BJ (cell line): ENCODE measurements at regions not wholly inside any gene's neighbourhood (a gene's known extent, or its start where the extent isn't known, plus 50 kb on each side); places are given as distances from the start of the nearest gene placed in this dataset.

Source experiments
- CTCF ChIA-PET: fragments of 350-600 bp; formaldehyde crosslinking; extraction: SDS; loops from one replicate; lab custom pipeline; 2021; ENCODE audit warnings: antibody characterized with exemption, inconsistent platforms; lab: Yijun Ruan, JAX
- POLR2A ChIA-PET: fragments of 300-600 bp; sonication (Branson Sonifier 250); formaldehyde crosslinking; extraction: SDS; loops from one replicate; lab custom pipeline; 2021; ENCODE audit warnings: antibody characterized with exemption; lab: Charles Lee
- DNase-seq: peaks from one replicate; pipeline ENCODE4 v3.0.0-alpha.2; 2011; ENCODE audit warnings: low read depth
- H3K27me3 ChIP-seq: 2 replicates; pipeline ENCODE4 v1.6.0; 2011; ENCODE audit warnings: low read length; ENCODE audit not compliant: control insufficient read depth, insufficient read depth
- H3K36me3 ChIP-seq: 2 replicates; pipeline ENCODE4 v1.5.1; 2011; ENCODE audit warnings: low read length; ENCODE audit not compliant: control insufficient read depth, insufficient read depth
- H3K4me3 ChIP-seq: 2 replicates; pipeline ENCODE4 v1.5.1; 2011; ENCODE audit warnings: low read depth, mild to moderate bottlenecking, control low read depth, low read length
- TF ChIP-seq, protein P1 (sequence below): IDR thresholded peaks from 2 replicates; pipeline ENCODE4 v1.5.1; 2011; ENCODE audit warnings: low read depth, mild to moderate bottlenecking, control low read depth, inconsistent platforms, low read length, moderate library complexity; ENCODE audit not compliant: insufficient read depth

DNA sequence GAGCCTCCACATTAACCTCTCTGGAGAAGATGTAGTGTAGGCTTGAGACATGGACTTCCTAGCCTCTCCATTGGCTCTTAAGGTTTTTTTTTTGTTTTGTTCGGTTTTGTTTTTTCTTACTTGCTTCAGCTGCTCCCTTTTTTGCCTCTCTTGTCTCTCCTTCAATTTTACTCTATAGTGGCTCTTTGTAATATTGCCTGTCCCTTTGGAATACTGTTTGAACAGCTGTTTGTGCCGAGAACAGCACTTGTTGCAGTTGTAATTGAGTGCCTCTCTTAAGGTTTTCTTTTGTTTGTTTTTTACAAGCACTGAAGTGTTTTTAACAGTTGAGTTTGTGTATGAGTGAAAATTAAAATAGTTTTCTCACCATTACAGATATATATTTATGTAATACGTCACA is 567.7 kb downstream of the LRFN5 start:
- ChIA-PET CTCF (no interaction called here), POLR2A (no interaction called here)
- Histone ChIP-seq H3K36me3 (no peaks in the 10 kb centered on the region), H3K4me3 (no peak overlapping the region), H3K27me3 (no peaks in the 10 kb centered on the region)
- TF ChIP-seq, protein P1, sequence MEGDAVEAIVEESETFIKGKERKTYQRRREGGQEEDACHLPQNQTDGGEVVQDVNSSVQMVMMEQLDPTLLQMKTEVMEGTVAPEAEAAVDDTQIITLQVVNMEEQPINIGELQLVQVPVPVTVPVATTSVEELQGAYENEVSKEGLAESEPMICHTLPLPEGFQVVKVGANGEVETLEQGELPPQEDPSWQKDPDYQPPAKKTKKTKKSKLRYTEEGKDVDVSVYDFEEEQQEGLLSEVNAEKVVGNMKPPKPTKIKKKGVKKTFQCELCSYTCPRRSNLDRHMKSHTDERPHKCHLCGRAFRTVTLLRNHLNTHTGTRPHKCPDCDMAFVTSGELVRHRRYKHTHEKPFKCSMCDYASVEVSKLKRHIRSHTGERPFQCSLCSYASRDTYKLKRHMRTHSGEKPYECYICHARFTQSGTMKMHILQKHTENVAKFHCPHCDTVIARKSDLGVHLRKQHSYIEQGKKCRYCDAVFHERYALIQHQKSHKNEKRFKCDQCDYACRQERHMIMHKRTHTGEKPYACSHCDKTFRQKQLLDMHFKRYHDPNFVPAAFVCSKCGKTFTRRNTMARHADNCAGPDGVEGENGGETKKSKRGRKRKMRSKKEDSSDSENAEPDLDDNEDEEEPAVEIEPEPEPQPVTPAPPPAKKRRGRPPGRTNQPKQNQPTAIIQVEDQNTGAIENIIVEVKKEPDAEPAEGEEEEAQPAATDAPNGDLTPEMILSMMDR, result no peak
- DNase-seq, result no peak

DNA sequence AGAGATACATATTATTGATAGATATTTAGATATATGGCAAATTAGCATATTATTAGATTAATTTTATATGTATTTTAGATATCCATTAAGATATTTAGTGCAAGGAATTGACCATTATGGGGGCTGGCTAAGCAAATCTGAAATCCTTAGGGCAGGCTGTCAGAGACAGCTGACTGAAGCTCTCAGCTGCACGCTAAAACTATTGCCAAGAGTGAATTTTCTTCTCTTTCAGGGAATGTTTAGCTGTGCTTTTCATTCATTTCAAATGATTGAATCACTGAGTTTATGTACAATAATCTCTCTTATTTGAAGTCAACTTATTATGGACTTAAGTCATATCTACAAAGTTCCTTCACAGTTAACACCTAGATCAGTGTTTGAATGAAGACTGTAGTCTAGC is 566.5 kb downstream of the LRFN5 start:
- Histone ChIP-seq H3K36me3 (no peaks in the 10 kb centered on the region), H3K4me3 (no peak overlapping the region), H3K27me3 (no peaks in the 10 kb centered on the region)
- TF ChIP-seq, protein P1, result no peak
- no peak for DNase-seq
- ChIA-PET CTCF (no interaction called here), POLR2A (no interaction called here)

DNA sequence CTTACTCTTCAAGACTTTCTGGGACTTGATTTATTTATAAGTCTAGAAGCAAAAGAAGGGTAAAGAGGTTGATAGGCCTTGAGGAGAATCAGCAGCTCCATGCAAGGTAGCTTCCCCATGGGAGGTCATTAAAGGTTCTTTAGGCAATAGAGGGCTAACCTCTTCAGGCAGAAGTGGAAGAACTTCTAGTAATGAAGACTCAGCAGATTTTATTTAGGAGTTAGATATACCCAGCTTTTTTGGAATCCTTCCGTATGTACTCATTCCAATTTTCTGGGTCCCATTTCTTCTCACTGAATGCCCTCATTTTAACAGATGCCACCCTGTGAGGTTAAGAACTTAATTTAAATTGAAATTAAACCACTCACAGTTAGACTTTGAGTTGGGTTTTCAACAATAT is 565.6 kb downstream of the LRFN5 start:
- CTCF ChIA-PET, result no interaction called here

DNA sequence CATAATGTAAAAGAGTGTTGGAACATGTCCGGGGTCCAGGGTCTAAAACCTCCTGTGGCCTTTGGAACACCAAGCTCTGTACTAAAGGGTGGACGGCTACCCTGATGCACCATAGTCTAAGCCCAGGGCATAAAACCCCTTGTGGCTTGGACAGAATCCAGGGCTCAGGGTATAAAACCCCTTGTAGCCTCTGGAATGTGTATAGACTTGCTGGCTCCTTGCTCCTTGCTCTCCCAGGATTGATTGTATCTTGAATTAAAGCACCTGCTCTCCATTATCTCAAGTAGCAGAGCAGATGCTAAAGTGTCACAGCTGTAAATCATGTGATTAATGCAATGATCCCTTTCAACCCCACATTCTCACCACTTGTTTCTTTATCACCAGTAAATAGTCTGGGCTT is 556.5 kb downstream of the LRFN5 start:
- Histone ChIP-seq H3K4me3 (no peak overlapping the region), H3K27me3 (no peaks in the 10 kb centered on the region), H3K36me3 (no peaks in the 10 kb centered on the region)
- POLR2A ChIA-PET, result no interaction called here
- no peak for DNase-seq
- TF ChIP-seq, protein P1, result no peak
- CTCF ChIA-PET, result no interaction called here

More for the DNA sequence above, 565.6 kb downstream of the LRFN5 start:
- no peaks in the 10 kb centered on the region for H3K36me3 ChIP-seq
- no peak for DNase-seq
- H3K27me3 ChIP-seq, result no peaks in the 10 kb centered on the region
- H3K4me3 ChIP-seq, result no peak overlapping the region
- POLR2A ChIA-PET, result no interaction called here
- TF ChIP-seq, protein P1, result no peak

DNA sequence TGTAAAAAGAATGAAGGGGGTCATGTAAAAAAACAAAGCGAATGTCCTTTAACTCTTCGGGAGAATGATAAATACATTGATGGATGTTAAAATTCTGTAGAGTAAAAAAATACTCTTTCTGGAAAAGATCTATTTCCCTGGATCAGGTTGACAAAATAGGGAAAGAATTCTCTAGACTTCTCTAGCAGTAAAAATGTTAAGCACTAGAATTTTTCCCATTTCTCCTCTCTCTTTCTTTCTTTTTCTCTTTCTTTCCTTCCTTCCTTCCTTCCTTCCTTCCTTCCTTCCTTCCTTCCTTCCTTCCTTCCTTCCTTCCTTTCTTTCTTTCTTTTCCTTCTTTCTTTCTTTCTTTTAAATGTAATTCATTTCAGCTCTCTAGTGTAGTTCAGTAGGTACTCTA is 552.5 kb downstream of the LRFN5 start:
- DNase-seq, result no peak
- TF ChIP-seq, protein P1, result no peak
- ChIA-PET CTCF (interaction anchor here (0.7 kb wide), 1 partner anchor 10 kb away, joined by 7 read pairs; no protein-coding TSS in a partner anchor), POLR2A (no interaction called here)
- Histone ChIP-seq H3K36me3 (no peaks in the 10 kb centered on the region), H3K27me3 (no peaks in the 10 kb centered on the region), H3K4me3 (no peak overlapping the region)
